ENCODE measurements at regions not wholly inside any gene's neighbourhood (a gene's known extent, or its start where the extent isn't known, plus 50 kb on each side); places are given as distances from the start of the nearest gene placed in this dataset.

- TF ChIP-seq, protein P1, sequence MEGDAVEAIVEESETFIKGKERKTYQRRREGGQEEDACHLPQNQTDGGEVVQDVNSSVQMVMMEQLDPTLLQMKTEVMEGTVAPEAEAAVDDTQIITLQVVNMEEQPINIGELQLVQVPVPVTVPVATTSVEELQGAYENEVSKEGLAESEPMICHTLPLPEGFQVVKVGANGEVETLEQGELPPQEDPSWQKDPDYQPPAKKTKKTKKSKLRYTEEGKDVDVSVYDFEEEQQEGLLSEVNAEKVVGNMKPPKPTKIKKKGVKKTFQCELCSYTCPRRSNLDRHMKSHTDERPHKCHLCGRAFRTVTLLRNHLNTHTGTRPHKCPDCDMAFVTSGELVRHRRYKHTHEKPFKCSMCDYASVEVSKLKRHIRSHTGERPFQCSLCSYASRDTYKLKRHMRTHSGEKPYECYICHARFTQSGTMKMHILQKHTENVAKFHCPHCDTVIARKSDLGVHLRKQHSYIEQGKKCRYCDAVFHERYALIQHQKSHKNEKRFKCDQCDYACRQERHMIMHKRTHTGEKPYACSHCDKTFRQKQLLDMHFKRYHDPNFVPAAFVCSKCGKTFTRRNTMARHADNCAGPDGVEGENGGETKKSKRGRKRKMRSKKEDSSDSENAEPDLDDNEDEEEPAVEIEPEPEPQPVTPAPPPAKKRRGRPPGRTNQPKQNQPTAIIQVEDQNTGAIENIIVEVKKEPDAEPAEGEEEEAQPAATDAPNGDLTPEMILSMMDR (optimal IDR thresholded peaks at IDR 0.05 in 1 of 3, IDR thresholded peaks at IDR 0.05 in 1 of 3, conservative IDR thresholded peaks at IDR 0.05 in 1 of 3; ENCODE audit: extremely low read depth in 1 of 3, insufficient read depth in 2 of 3, low read length in 3 of 3): no peak
- no peak for TF ChIP-seq EZH2 (IDR thresholded peaks at IDR 0.05; ENCODE audit: low read length)
These were observed 173.6 kb upstream of the AKR1E2 start for GRCh38 chr10:4652111-4653010.

All from keratinocyte (primary cell).